Retinal pigment epithelial cell (primary cell): ENCODE measurements at regions not wholly inside any gene's neighbourhood (a gene's known extent, or its start where the extent isn't known, plus 50 kb on each side); places are given as distances from the start of the nearest gene placed in this dataset.
"Not testable (repeated sequence)": the region's sequence is repeated elsewhere in the genome, so short reads cannot be mapped to it uniquely, and the experiment has no call there.

Experiments used
- DNase-seq: peaks from one replicate; pipeline ENCODE4 v3.0.0-alpha.2; 2010; ENCODE audit warnings: low read depth
- H3K4me3 ChIP-seq: 2 replicates; pipeline ENCODE4 v1.5.1; 2011; ENCODE audit warnings: mild to moderate bottlenecking, low read length, control low read depth, moderate library complexity
- CTCF ChIP-seq: conservative IDR thresholded peaks from 2 replicates; pipeline ENCODE4 v1.5.1; 2011; ENCODE audit warnings: low read depth, low read length, control low read depth, inconsistent platforms

GRCh38 chr19:14265290-14266036 is 59.5 kb upstream of the ADGRL1 start:
- no peak for DNase-seq
- TF ChIP-seq CTCF: no peak
- H3K4me3 ChIP-seq: peak overlapping the region; percentile 32

GRCh38 chr19:14255902-14256649 is 50.1 kb upstream of the ADGRL1 start:
- not testable (repeated sequence) for H3K4me3 ChIP-seq, DNase-seq
